CD4-positive, alpha-beta T cell (primary cell): ENCODE measurements at regions not wholly inside any gene's neighbourhood (a gene's known extent, or its start where the extent isn't known, plus 50 kb on each side); places are given as distances from the start of the nearest gene placed in this dataset.

ENCODE experiments used
- ATAC-seq: fragments of 200-7000 bp; cut with Tn5 transposase; one replicate; pipeline ENCODE4 v1.10.0; 2022; ENCODE audit warnings: mild to moderate bottlenecking; ENCODE audit not compliant: poor library complexity
- CTCF ChIA-PET: fragments of 350-600 bp; sonication (Branson Sonifier 250); formaldehyde crosslinking; loops from one replicate; lab custom pipeline; 2021; ENCODE audit warnings: antibody characterized with exemption, inconsistent platforms; lab: Charles Lee
- POLR2A ChIA-PET: fragments of 350-600 bp; sonication (Branson Sonifier 250); formaldehyde crosslinking; loops from one replicate; lab custom pipeline; 2021; ENCODE audit warnings: antibody characterized with exemption, inconsistent platforms; lab: Charles Lee
- DNase-seq, 14 experiments: peaks; one replicate each; pipeline ENCODE4 v3.0.0-alpha.2; 2013 to 2020; ENCODE audit warnings: mixed read lengths in 2 of 14
- H3K27ac ChIP-seq, 2 donors: one replicate each; pipeline versions ENCODE4 v1.5.1 to v1.7.0; 2013; ENCODE audit warnings: low read length in 2 of 2, low read depth in 1 of 2, mild to moderate bottlenecking in 1 of 2
- H3K27me3 ChIP-seq, 2 experiments: 1 replicate in 1 of 2; 2 replicates in 1 of 2; pipeline versions ENCODE4 v1.6.1 to v1.7.0; 2013; ENCODE audit warnings: low read length in 2 of 2, control low read depth in 1 of 2, mild to moderate bottlenecking in 1 of 2, moderate library complexity in 1 of 2; ENCODE audit not compliant: insufficient read depth in 2 of 2, control insufficient read depth in 1 of 2
- H3K36me3 ChIP-seq: one replicate; pipeline ENCODE4 v1.6.1; 2013; ENCODE audit warnings: low read length, control low read depth; ENCODE audit not compliant: insufficient read depth
- H3K4me1 ChIP-seq: one replicate; pipeline ENCODE4 v1.6.1; 2013; ENCODE audit warnings: low read length, control low read depth; ENCODE audit not compliant: insufficient read depth
- H3K4me3 ChIP-seq: one replicate; pipeline ENCODE4 v1.5.1; 2013; ENCODE audit warnings: mild to moderate bottlenecking, low read length, moderate library complexity
- H3K9me3 ChIP-seq, 2 experiments: 1 replicate in 1 of 2; 2 replicates in 1 of 2; pipeline versions ENCODE4 v1.6.1 to v1.7.0; 2013; ENCODE audit warnings: low read length in 2 of 2, mild to moderate bottlenecking in 2 of 2, control low read depth in 1 of 2, moderate library complexity in 1 of 2; ENCODE audit not compliant: control insufficient read depth in 1 of 2, insufficient read depth in 1 of 2
- H3K27ac Mint-ChIP-seq: one replicate; pipeline ENCODE4 v1.8.0; 2020; ENCODE audit warnings: mixed read lengths
- H3K27me3 Mint-ChIP-seq: one replicate; pipeline ENCODE4 v1.8.0; 2021; ENCODE audit warnings: mixed read lengths
- H3K36me3 Mint-ChIP-seq: one replicate; pipeline ENCODE4 v1.8.0; 2021; ENCODE audit warnings: low read depth, mixed read lengths
- H3K4me1 Mint-ChIP-seq: one replicate; pipeline ENCODE4 v1.8.0; 2021; ENCODE audit warnings: low read depth, mixed read lengths
- H3K4me3 Mint-ChIP-seq: one replicate; pipeline ENCODE4 v1.8.0; 2020; ENCODE audit warnings: mild to moderate bottlenecking, mixed read lengths
- H3K9me3 Mint-ChIP-seq: one replicate; pipeline ENCODE4 v1.8.0; 2020; ENCODE audit warnings: mixed read lengths
- CTCF ChIP-seq: fragments of 200-600 bp; IDR thresholded peaks from one replicate; pipeline ENCODE4 v1.8.0; 2022; ENCODE audit warnings: antibody characterized with exemption, mild to moderate bottlenecking
- intact Hi-C, 2 experiments: fragments of 100-400 bp; cut with DNase I in 1 of 2; cut with micrococcal nuclease in 1 of 2; formaldehyde crosslinking; loops; one replicate each; pipeline versions ENCODE4 v1.15.1 to v1.9.0; 2023 to 2025; cut with DNase I, micrococcal nuclease

GRCh38 chr21:28768753-28769152 lies 223.9 kb downstream of the LTN1 start:
- DNase-seq (no peak), ATAC-seq (no peak)
- no peak for TF ChIP-seq CTCF
- Histone ChIP-seq H3K27ac (no peak overlapping the region), H3K9me3 (no peaks in the 10 kb centered on the region), H3K27me3 (no peaks in the 10 kb centered on the region), H3K36me3 (no peaks in the 10 kb centered on the region), H3K4me1 (no peaks in the 10 kb centered on the region), H3K4me3 (no peak overlapping the region)
- intact Hi-C loops = no loop called here
- H3K27me3 Mint-ChIP-seq = no peaks in the 10 kb centered on the region
- H3K9me3 Mint-ChIP-seq = peaks cover 5% of the 10 kb centered on the region
- H3K27ac Mint-ChIP-seq = no peak overlapping the region
- no peaks in the 10 kb centered on the region for H3K4me1 Mint-ChIP-seq
- POLR2A ChIA-PET = no interaction called here
- H3K4me3 Mint-ChIP-seq = no peak overlapping the region
- peaks cover 46% of the 10 kb centered on the region for H3K36me3 Mint-ChIP-seq
- CTCF ChIA-PET = no interaction called here

GRCh38 chr21:28767523-28767922 lies 225.2 kb downstream of the LTN1 start:
- intact Hi-C loops = no loop called here
- peaks cover 46% of the 10 kb centered on the region for H3K36me3 Mint-ChIP-seq
- no peaks in the 10 kb centered on the region for H3K4me1 ChIP-seq
- ChIA-PET CTCF (no interaction called here), POLR2A (no interaction called here)
- H3K4me1 Mint-ChIP-seq = no peaks in the 10 kb centered on the region
- ATAC-seq = no peak
- H3K4me3 ChIP-seq = no peak overlapping the region
- H3K36me3 ChIP-seq = no peaks in the 10 kb centered on the region
- H3K27me3 Mint-ChIP-seq = no peaks in the 10 kb centered on the region
- H3K27ac ChIP-seq = no peak overlapping the region
- DNase-seq = no peak
- no peak overlapping the region for H3K27ac Mint-ChIP-seq
- peaks cover 5% of the 10 kb centered on the region for H3K9me3 Mint-ChIP-seq
- no peak for TF ChIP-seq CTCF
- no peaks in the 10 kb centered on the region for H3K9me3 ChIP-seq
- H3K4me3 Mint-ChIP-seq = no peak overlapping the region
- H3K27me3 ChIP-seq = no peaks in the 10 kb centered on the region

GRCh38 chr21:28763809-28764418 lies 228.8 kb downstream of the LTN1 start:
- no peak for TF ChIP-seq CTCF
- Mint-ChIP-seq H3K9me3 (peaks cover 5% of the 10 kb centered on the region), H3K27ac (no peak overlapping the region), H3K36me3 (peaks cover 35% of the 10 kb centered on the region), H3K4me3 (no peak overlapping the region), H3K27me3 (no peaks in the 10 kb centered on the region), H3K4me1 (no peaks in the 10 kb centered on the region)
- no peaks in the 10 kb centered on the region for H3K27me3 ChIP-seq
- no peaks in the 10 kb centered on the region for H3K9me3 ChIP-seq
- DNase-seq (no peak), ATAC-seq (no peak)
- H3K4me1 ChIP-seq = no peaks in the 10 kb centered on the region
- CTCF ChIA-PET = no interaction called here
- H3K36me3 ChIP-seq = no peaks in the 10 kb centered on the region
- no peak overlapping the region for H3K4me3 ChIP-seq
- POLR2A ChIA-PET = interaction anchor here (1.1 kb wide), 1 partner anchor 18 kb away, joined by 3 read pairs; no protein-coding TSS in a partner anchor
- intact Hi-C loops = no loop called here
- H3K27ac ChIP-seq = no peak overlapping the region
